Karpas-422 (cell line): ENCODE measurements at regions not wholly inside any gene's neighbourhood (a gene's known extent, or its start where the extent isn't known, plus 50 kb on each side); places are given as distances from the start of the nearest gene placed in this dataset.

ENCODE experiments used
- DNase-seq: peaks from one replicate; pipeline ENCODE4 v3.0.0-alpha.2; 2015
- H2AFZ ChIP-seq: fragments of 200-600 bp; sonication (generic); 2 replicates; pipeline ENCODE4 v1.6.1; 2014; ENCODE audit warnings: antibody characterized with exemption, low read length, mixed read lengths
- H3K27ac ChIP-seq: fragments of 200-600 bp; sonication (generic); 2 replicates; pipeline ENCODE4 v1.5.1; 2014; ENCODE audit warnings: mild to moderate bottlenecking, low read length, moderate library complexity
- H3K27me3 ChIP-seq: fragments of 200-600 bp; sonication (generic); 2 replicates; pipeline ENCODE4 v1.6.1; 2014; ENCODE audit warnings: low read length, mixed read lengths
- H3K36me3 ChIP-seq: fragments of 200-600 bp; sonication (generic); 2 replicates; pipeline ENCODE4 v1.6.1; 2014; ENCODE audit warnings: low read length, mixed read lengths; ENCODE audit not compliant: insufficient read depth
- H3K4me1 ChIP-seq: fragments of 200-600 bp; sonication (generic); 2 replicates; pipeline ENCODE4 v1.6.1; 2014; ENCODE audit warnings: mild to moderate bottlenecking, low read length, mixed read lengths
- H3K4me2 ChIP-seq: fragments of 200-600 bp; sonication (generic); 2 replicates; pipeline ENCODE4 v1.6.1; 2014; ENCODE audit warnings: low read length, low read depth, mild to moderate bottlenecking; ENCODE audit not compliant: poor library complexity, severe bottlenecking
- H3K4me3 ChIP-seq: fragments of 200-600 bp; sonication (generic); 2 replicates; pipeline ENCODE4 v1.5.1; 2014; ENCODE audit warnings: mild to moderate bottlenecking, antibody characterized with exemption, low read length, mixed read lengths
- H3K79me2 ChIP-seq: fragments of 200-600 bp; sonication (generic); 2 replicates; pipeline ENCODE4 v1.6.1; 2014; ENCODE audit warnings: mild to moderate bottlenecking, low read length, mixed read lengths
- H3K9ac ChIP-seq: fragments of 200-600 bp; sonication (generic); 2 replicates; pipeline ENCODE4 v1.6.0; 2014; ENCODE audit warnings: low read length
- H3K9me2 ChIP-seq: fragments of 200-600 bp; sonication (generic), shearing (Covaris generic); replicated peaks from 2 replicates; pipeline ENCODE4 v1.6.0; 2014; ENCODE audit warnings: mild to moderate bottlenecking, low read length, moderate library complexity; ENCODE audit not compliant: insufficient read depth
- H3K9me3 ChIP-seq: fragments of 300-700, 200-600 bp; sonication (generic); 2 replicates; pipeline ENCODE4 v1.6.1; 2014; ENCODE audit warnings: low read length, mixed read lengths
- H4K20me1 ChIP-seq: fragments of 200-600 bp; sonication (generic); 2 replicates; pipeline ENCODE4 v1.6.1; 2014; ENCODE audit warnings: mild to moderate bottlenecking, antibody characterized with exemption, low read length, low read depth; ENCODE audit not compliant: insufficient read depth

GRCh38 chr6:90925726-90926125 lies 338.9 kb upstream of the MAP3K7 start:
- H2AFZ ChIP-seq = no peak overlapping the region
- no peaks in the 10 kb centered on the region for H3K79me2 ChIP-seq
- H3K9me3 ChIP-seq = no peaks in the 10 kb centered on the region
- no peak overlapping the region for H3K4me2 ChIP-seq
- no peaks in the 10 kb centered on the region for H3K9me2 ChIP-seq
- no peak overlapping the region for H3K27ac ChIP-seq
- H3K36me3 ChIP-seq = no peaks in the 10 kb centered on the region
- DNase-seq = no peak
- H3K4me3 ChIP-seq = no peak overlapping the region
- no peaks in the 10 kb centered on the region for H4K20me1 ChIP-seq
- H3K4me1 ChIP-seq = no peaks in the 10 kb centered on the region
- H3K9ac ChIP-seq = no peak overlapping the region
- 0 out of 2 replicates have a peak, but pooled peaks cover 3% of the 10 kb centered on the region for H3K27me3 ChIP-seq

- Histone ChIP-seq H3K27ac (no peak overlapping the region), H3K36me3 (no peaks in the 10 kb centered on the region), H4K20me1 (no peaks in the 10 kb centered on the region), H3K4me1 (no peaks in the 10 kb centered on the region), H3K79me2 (no peaks in the 10 kb centered on the region), H3K9ac (no peak overlapping the region), H3K9me3 (no peaks in the 10 kb centered on the region), H3K9me2 (no peaks in the 10 kb centered on the region), H3K4me2 (no peak overlapping the region), H2AFZ (no peak overlapping the region), H3K4me3 (no peak overlapping the region), H3K27me3 (0 out of 2 replicates have a peak, but pooled peaks cover 3% of the 10 kb centered on the region)
- no peak for DNase-seq
Observed at GRCh38 chr6:90922325-90922724, 335.5 kb upstream of the MAP3K7 start.

GRCh38 chr6:90918361-90918760 lies 331.5 kb upstream of the MAP3K7 start:
- H3K4me2 ChIP-seq = no peak overlapping the region
- no peaks in the 10 kb centered on the region for H3K36me3 ChIP-seq
- H3K4me3 ChIP-seq = no peak overlapping the region
- H3K27me3 ChIP-seq = 0 out of 2 replicates have a peak, but pooled peaks cover 3% of the 10 kb centered on the region
- no peak for DNase-seq
- H3K4me1 ChIP-seq = no peaks in the 10 kb centered on the region
- H3K9me2 ChIP-seq = no peaks in the 10 kb centered on the region
- no peak overlapping the region for H2AFZ ChIP-seq
- H3K79me2 ChIP-seq = no peaks in the 10 kb centered on the region
- H3K9ac ChIP-seq = no peak overlapping the region
- H3K27ac ChIP-seq = no peak overlapping the region
- H3K9me3 ChIP-seq = no peaks in the 10 kb centered on the region
- H4K20me1 ChIP-seq = no peaks in the 10 kb centered on the region

DNA sequence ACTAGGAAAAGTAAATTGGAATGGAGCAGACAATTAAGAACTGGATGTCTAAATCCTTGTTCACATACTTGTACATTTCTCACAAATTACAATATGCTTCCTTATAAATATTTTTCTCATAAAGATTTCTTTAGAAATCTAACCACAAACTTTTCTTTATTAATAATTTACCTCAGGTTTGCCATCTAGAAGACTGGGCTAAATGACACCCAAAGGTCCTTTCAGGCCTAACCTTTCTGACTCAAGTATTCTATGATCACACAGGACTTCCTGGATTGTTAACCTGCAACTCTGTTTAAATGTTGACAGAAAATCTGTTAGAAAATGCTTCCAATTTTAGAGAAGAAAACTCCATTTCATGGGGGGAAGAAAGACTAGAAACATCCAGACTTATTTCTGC lies 330.5 kb upstream of the MAP3K7 start:
- Histone ChIP-seq H3K9me2 (no peaks in the 10 kb centered on the region), H3K4me3 (no peak overlapping the region), H3K9ac (no peak overlapping the region), H3K4me1 (no peaks in the 10 kb centered on the region), H4K20me1 (no peaks in the 10 kb centered on the region), H3K27ac (no peak overlapping the region), H3K9me3 (no peaks in the 10 kb centered on the region), H3K36me3 (no peaks in the 10 kb centered on the region), H3K27me3 (0 out of 2 replicates have a peak, but pooled peaks cover 3% of the 10 kb centered on the region), H3K79me2 (no peaks in the 10 kb centered on the region), H3K4me2 (no peak overlapping the region), H2AFZ (no peak overlapping the region)
- no peak for DNase-seq

DNA sequence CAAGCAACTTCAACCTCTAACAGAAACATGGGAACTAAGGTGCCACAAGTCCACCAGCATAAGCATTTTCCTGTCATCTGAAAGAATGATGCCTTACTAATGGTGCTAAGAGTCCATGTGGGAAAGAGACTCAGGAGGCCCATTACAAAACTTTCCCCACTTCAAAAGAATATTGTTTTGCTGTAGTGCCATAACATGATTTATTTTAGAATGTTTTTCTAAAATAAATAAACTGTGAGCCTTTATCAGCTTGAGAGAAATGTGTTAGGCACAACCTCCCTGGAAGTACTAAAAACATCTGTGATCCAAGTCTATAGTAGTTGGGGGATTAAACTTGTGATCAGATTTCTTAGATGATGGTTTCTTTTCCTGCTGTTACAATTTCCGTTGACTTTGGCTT lies 330.1 kb upstream of the MAP3K7 start:
- Histone ChIP-seq H3K79me2 (no peaks in the 10 kb centered on the region), H3K4me1 (no peaks in the 10 kb centered on the region), H3K9ac (no peak overlapping the region), H3K27ac (no peak overlapping the region), H3K4me2 (no peak overlapping the region), H3K36me3 (no peaks in the 10 kb centered on the region), H3K9me3 (no peaks in the 10 kb centered on the region), H3K27me3 (0 out of 2 replicates have a peak, but pooled peaks cover 3% of the 10 kb centered on the region), H3K9me2 (no peaks in the 10 kb centered on the region), H2AFZ (no peak overlapping the region), H3K4me3 (no peak overlapping the region), H4K20me1 (no peaks in the 10 kb centered on the region)
- DNase-seq = no peak

DNA sequence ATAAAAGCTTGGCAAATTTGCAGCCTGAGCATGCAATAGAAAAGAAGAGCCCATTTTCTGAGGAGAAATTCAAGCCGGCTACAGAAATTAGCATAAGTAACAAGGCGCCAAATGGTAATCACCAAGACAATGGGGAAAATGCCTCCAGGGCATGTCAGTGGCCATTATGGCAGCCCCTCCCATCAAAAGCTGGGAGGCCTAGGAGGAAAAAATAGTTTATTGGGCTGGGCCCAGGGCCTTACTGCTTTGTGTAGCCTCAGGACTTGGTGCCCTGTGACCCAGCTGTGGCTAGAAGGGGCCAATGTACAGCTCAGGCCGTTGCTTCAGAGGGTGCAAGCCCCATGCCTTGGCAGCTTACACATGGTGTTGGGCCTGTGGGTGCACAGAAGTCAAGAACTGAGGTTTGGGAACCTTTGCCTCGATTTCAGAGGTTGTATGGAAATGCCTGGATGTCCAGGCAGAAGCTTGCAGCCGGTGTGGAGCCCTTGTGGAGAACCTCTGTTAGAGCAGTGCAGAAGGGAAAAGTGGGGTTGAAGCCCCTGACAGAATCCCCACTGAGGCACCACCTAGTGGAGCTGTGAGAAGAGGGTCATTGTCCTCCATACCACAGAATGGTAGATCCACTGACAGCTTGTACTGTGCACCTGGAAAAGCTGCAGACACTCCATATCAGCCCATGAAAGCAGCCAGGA lies 328.5 kb upstream of the MAP3K7 start:
- H3K9ac ChIP-seq = no peak overlapping the region
- no peak overlapping the region for H3K27ac ChIP-seq
- no peak overlapping the region for H3K4me2 ChIP-seq
- H3K4me1 ChIP-seq = no peaks in the 10 kb centered on the region
- no peaks in the 10 kb centered on the region for H3K79me2 ChIP-seq
- no peaks in the 10 kb centered on the region for H3K9me2 ChIP-seq
- no peak overlapping the region for H2AFZ ChIP-seq
- no peaks in the 10 kb centered on the region for H4K20me1 ChIP-seq
- no peaks in the 10 kb centered on the region for H3K27me3 ChIP-seq
- no peaks in the 10 kb centered on the region for H3K9me3 ChIP-seq
- no peak overlapping the region for H3K4me3 ChIP-seq
- DNase-seq = no peak
- H3K36me3 ChIP-seq = no peaks in the 10 kb centered on the region

GRCh38 chr6:90914312-90914711 lies 327.4 kb upstream of the MAP3K7 start:
- no peak overlapping the region for H3K9ac ChIP-seq
- H4K20me1 ChIP-seq = no peaks in the 10 kb centered on the region
- H3K4me3 ChIP-seq = no peak overlapping the region
- H3K9me2 ChIP-seq = no peaks in the 10 kb centered on the region
- H3K4me2 ChIP-seq = no peak overlapping the region
- no peaks in the 10 kb centered on the region for H3K79me2 ChIP-seq
- H3K27ac ChIP-seq = no peak overlapping the region
- no peaks in the 10 kb centered on the region for H3K36me3 ChIP-seq
- H3K27me3 ChIP-seq = no peaks in the 10 kb centered on the region
- H3K9me3 ChIP-seq = no peaks in the 10 kb centered on the region
- no peak overlapping the region for H2AFZ ChIP-seq
- DNase-seq = no peak
- no peaks in the 10 kb centered on the region for H3K4me1 ChIP-seq

- Histone ChIP-seq H3K4me3 (no peak overlapping the region), H3K9ac (no peak overlapping the region), H3K36me3 (no peaks in the 10 kb centered on the region), H3K9me3 (no peaks in the 10 kb centered on the region), H3K79me2 (no peaks in the 10 kb centered on the region), H3K4me1 (no peaks in the 10 kb centered on the region), H3K9me2 (no peaks in the 10 kb centered on the region), H3K27me3 (no peaks in the 10 kb centered on the region), H2AFZ (no peak overlapping the region), H3K4me2 (no peak overlapping the region), H4K20me1 (no peaks in the 10 kb centered on the region), H3K27ac (no peak overlapping the region)
- no peak for DNase-seq
Observed at GRCh38 chr6:90913266-90913960, 326.5 kb upstream of the MAP3K7 start.
